ENCODE measurements at regions not wholly inside any gene's neighbourhood (a gene's known extent, or its start where the extent isn't known, plus 50 kb on each side); places are given as distances from the start of the nearest gene placed in this dataset.

DNA sequence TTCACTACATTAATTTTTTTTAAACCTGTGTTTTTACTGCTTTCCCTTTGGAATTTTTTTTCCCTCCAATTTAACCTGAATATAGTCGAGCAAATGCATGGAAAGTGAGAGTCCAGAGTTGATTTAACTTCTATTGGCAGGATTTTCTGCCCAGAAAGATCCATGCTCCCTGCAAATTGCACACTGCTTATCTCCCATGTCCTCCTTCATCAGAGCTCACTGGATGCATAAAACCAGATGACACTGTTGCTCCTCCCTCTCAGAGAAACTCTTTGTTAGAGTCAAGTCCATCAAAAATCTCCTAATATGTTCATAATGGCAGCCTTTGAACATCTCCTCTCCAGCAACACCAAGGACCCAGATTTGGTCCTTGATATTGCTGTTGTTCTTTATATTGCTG is 297.0 kb upstream of the SLC24A2 start:
- TF ChIP-seq, protein P1, sequence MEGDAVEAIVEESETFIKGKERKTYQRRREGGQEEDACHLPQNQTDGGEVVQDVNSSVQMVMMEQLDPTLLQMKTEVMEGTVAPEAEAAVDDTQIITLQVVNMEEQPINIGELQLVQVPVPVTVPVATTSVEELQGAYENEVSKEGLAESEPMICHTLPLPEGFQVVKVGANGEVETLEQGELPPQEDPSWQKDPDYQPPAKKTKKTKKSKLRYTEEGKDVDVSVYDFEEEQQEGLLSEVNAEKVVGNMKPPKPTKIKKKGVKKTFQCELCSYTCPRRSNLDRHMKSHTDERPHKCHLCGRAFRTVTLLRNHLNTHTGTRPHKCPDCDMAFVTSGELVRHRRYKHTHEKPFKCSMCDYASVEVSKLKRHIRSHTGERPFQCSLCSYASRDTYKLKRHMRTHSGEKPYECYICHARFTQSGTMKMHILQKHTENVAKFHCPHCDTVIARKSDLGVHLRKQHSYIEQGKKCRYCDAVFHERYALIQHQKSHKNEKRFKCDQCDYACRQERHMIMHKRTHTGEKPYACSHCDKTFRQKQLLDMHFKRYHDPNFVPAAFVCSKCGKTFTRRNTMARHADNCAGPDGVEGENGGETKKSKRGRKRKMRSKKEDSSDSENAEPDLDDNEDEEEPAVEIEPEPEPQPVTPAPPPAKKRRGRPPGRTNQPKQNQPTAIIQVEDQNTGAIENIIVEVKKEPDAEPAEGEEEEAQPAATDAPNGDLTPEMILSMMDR (IDR thresholded peaks at IDR 0.05): no peak
- no peak for TF ChIP-seq POLR2A (IDR thresholded peaks at IDR 0.05)

Measured in stomach (tissue), 4 donors.